Hepatic stellate cell (primary cell): ENCODE measurements at regions not wholly inside any gene's neighbourhood (a gene's known extent, or its start where the extent isn't known, plus 50 kb on each side); places are given as distances from the start of the nearest gene placed in this dataset.
"Not testable (repeated sequence)": the region's sequence is repeated elsewhere in the genome, so short reads cannot be mapped to it uniquely, and the experiment has no call there.

Source experiments
- DNase-seq: peaks from one replicate; pipeline ENCODE4 v3.0.0; 2011; ENCODE audit warnings: low spot score

DNA sequence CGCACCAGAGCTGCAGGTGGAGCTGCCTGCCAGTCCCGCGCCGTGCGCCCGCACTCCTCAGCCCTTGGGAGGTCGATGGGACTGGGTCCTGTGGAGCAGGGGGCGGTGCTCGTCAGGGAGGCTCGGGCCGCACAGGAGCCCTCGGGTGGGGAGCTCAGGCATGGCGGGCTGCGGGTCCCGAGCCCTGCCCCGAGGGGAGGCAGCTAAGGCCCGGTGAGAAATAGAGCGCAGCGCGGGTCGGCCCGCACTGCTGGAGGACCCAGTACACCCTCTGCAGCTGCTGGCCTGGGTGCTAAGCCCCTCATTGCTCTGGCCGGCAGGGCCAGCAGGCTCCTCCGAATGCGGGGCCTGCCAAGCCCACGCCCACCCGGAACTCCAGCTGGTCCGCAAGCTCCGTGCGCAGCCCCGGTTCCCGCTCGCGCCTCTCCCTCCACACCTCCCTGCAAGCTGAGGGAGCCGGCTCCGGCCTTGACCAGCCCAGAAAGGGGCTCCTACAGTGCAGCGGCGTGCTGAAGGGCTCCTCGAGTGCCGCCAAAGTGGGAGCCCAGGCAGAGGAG is 403.7 kb upstream of the KLHL1 start:
- not testable (repeated sequence) for DNase-seq

DNA sequence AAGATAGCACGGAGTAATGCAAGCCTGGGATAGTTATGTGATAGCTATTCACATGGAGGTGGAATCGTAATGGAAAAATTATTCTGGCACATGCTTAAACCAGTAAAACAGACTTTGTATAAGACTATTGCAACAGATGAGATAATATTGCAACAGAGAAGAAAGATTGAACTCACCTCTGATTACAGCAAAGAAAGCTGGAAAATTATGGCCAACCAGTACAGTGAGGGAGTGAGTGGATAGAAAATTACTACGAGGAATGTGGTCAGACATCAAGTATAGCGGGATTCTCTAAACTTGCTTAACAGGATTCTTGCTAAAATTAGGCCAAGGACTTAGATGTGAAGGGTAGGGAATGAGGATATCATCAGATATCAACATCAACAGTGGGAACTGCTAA is 397.6 kb upstream of the KLHL1 start:
- DNase-seq: no peak

DNA sequence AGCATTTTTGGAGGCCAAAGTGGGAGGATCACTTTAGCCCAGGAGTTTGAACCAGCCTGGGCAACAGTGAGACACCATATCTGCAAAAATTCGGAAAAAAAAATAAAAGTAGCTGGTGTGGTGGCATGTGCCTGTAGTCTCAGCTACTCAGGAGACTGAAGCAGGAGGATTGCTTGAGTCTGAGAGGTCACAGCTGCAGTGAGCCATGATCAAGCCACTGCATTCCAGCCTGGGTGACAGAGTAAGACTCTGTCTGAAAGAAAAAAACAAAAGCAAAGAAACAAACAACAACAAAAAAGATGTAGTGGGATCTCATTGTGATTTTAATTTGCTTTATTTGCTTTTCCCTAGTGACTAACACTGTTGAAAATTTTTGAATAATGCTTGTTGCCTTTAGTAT is 394.7 kb upstream of the KLHL1 start:
- no peak for DNase-seq

DNA sequence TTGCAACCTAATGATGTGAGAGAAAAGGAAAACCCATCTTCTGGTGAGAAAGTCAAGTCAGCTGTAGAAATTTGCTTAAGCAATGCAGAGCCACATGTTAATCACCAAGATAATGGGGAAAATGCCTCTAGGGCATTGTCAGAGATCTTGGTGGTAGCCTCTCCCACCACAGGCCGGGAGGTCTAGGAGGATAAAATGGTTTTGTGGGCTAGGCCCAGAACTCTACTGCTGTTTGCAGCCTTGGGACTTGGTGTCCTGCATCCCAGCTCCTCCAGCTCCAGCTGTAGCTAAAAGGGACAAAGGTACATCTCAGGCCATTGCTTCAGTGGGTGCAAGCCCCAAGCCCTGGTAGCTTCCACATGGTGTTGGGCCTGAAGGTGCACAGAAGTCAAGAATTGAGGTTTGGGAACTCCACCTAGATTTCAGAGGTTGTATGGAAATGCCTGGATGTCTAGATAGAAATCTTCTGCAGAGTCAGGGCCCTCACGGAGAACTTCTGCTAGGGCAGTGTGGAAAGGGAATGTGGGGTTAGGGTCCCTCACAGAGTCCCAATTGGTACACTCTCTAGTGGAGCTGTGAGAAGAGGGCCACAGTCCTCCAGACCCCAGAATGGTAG is 382.2 kb upstream of the KLHL1 start:
- no peak for DNase-seq

DNA sequence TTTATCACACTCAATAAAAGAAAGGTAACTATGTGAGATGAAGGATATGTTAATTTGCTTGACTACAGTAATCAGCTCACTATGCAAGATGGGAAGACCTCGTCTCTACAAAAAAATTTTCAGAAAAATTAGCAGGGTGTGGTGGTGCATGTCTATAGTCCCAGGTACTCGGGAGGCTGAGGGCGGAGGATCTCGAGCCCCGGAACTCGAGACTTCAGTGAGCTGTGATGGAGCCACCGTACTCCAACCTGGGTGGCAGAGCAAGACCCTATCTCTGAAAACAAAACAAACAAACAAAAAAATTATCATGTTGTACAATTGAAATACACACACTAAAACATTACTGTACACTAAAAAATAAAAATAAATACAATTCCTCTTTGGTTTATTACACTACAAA is 376.7 kb upstream of the KLHL1 start:
- DNase-seq: no peak

DNA sequence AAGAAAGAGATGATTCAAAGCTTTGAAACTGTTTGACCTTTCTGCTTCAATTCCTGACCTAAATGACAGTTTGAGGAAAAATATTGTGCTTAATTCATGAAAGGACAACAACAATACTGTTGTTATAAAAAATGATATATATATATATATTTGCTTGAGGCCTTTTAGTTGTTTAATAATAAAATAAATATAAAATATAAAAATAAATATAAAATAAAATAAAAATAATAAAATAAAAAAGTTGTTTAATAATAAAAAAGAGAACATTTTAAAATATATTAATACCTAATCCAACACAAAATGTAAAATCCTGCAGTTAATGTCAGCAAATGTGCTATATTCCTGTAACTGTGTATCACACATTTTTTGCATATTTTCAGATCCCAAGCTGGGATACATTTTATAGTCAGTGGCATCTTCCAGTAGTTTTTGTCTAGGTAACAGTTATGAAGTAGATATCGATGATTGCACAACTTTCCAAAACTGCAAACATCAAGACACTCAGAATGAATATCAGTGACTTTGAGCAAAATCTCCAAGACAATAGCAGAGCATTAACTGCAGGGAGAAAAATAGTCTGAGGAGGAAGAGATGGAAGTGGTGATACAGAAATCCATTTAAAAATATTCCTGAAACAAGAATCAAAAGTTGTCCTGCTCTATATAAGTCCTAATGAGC is 375.5 kb upstream of the KLHL1 start:
- DNase-seq: no peak

DNA sequence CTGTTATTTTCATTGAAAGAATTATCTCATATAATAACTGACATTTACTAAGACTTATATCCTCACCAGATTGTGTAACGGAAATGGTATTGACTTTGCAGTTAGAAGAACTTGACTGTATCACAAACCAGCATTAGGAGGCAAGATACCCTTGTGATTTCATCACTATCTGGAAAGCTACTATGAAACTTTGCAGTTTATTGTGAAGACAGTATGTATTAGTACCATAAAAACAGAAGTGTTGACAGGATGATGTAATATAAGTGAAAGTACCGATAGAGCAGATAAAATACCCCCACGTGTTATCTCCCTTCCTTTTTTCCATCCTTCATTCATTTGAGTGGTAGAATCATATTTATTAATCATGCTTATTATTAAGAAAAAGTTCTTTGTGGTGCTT is 365.7 kb upstream of the KLHL1 start:
- no peak for DNase-seq

DNA sequence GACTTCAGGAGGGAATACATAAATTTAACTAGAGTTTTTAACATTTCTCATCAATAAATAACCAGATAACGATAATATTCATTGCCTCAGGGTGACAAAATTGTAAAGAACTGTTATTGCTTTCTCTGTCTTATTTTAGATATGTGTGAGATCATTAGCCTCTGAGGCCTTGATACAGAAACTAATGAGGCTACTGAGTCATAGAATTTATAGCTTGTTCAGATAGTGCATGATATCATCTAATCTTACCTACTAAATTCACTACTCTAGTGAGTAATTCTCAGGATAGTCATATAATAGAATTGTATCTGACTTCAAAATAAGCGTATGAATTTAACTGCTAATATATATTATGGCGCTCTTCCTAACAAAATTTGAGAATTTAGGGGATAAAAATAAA is 360.8 kb upstream of the KLHL1 start:
- no peak for DNase-seq

DNA sequence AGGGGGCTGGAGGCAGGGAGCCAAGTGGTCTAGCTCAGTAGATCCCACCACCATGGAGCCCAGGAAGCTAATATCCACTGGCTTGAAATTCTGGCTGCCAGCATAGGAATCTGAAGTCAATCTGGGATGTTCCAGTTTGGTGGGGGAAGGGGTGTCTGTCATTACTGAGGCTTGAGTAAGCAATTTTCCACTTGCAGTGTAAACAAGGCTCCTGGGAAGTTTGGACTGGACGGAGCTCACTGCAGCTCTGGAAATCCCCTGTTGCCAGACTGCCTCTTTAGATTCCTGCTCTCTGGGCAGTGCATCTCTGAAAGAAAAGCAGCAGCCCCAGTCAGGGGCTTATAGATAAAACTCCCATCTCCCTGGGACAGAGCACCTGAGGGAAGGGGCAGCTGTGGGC is 349.2 kb upstream of the KLHL1 start:
- no peak for DNase-seq

DNA sequence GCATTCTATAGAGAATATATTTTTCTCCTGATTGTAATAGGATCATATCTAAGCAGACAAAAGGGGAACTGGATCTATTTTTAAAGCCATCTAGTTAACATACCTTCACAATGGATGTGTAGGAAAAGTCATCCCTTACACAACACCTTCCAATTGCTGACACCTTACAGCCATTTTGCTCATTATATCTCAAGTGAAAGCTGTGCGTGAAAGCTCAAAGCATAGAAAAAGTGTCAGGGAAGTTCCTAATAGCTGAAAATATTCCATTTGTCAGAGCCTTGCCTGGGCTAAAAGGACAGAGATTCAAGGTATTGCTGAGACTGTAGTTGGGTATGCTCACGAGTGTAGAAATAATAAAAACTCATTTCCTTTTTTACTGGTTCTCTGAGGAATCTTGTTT is 340.6 kb upstream of the KLHL1 start:
- DNase-seq: no peak

DNA sequence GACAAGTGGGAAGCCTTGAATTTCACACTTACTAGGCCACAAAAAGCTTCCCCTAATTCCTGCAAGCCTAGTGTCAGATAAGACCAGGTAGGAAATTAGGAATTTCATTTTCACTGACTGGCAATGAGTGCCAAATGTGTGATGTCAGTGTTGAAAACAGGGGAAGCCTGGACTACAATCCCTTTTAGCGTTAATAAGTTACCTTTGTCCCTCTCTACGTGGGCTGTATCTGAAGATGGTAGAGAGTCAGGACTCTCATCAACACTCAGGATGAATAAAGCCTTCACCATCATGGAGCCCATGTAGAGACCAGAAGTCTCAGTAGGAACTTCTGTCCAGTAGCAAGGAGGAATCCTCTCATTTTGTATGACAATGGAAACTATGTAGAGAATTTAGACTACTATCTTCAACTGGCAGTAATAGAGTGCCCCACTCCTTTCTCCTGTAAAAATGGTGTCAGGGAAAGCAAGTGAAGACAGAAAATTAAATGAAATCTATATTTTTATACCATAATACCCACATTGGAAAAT is 324.1 kb upstream of the KLHL1 start:
- DNase-seq: no peak

DNA sequence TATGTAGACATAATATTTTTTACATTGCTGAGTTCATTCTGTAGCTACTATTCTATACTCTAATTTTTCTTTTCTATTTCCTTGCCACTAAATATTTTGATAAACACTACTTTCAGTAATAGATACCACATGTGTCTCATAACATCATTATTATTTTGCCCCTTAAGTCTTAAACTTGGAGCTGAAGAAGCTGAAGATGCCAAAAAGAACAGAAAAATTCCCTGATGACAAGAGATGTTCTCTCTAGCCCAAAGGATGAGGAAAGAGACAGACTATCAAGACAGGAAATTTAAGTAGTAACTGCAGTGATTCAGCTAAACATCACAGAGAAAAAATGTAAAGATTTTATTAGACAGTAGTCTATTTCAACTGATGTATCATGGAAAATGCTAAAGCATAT is 322.0 kb upstream of the KLHL1 start:
- DNase-seq: no peak

DNA sequence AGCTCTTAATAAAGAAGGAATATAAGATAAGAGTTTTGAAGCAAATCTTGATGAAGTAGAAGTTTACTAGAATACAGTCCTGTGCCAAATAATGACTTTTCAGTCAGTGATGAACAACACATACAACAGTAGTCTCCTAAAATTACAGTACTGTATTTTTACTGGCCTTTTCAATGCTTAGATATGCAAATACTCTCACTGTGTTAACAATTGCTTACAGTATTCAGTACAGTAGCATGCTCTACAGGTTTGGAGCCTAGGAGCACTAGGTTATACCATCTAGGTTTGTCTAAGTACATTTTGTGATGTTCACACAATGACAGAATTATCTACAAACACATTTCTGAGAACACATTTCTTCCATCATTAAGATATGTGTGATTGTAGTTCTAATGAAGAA is 316.7 kb upstream of the KLHL1 start:
- no peak for DNase-seq

DNA sequence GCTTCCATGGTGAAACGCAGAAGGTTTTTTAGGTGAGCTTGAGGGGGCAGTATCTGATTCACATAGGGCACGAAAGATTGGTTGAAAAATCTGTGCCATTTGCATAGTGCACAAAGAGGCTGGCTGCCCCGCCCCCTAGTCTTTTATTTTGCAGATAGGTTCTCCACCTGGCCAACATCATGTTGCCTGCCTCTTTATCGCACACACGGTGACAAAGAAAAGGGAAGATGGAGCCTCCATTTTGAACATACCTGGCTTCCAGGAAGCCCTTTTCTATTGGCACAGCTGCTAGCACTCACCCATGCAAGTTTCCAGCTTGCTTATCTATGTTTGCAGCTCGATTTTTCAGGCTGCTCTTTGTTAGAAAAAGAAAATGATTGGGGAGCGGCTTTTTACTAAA is 316.2 kb upstream of the KLHL1 start:
- DNase-seq: no peak

DNA sequence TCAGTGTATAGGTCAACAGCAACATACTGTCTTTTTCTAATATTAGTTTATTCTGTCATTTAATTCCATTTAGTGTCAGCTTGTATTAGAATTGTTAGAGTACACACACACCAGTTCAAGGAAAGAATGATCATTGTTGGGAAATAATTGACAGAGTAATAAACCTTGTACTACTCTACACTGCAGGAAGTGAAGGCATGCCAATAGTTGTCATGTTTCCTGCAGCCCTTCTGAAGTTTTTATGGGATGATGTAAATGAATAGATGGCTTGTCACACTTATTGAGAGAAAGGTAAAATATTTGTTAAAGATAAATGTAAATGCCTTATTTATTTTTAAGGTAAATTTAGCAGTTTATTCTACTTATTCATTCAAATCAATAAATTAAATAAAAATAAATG is 306.9 kb upstream of the KLHL1 start:
- no peak for DNase-seq

DNA sequence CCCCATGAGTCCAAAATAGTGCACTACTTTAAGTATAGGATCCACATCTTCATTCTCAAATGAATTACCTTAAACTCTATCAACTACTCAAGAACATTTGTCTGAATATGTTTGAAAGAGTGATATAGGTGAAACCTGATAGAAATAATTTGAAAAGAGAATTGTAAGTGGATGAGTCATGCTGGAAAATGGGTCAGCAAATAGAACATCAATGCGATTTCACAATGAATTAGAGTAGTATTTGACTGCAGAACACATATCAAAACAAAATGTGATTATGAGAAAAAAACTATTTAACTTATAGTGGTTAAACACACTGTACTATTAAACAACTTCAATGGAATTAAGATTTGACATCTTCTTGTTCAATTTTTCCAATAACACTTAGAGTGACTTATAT is 300.6 kb upstream of the KLHL1 start:
- DNase-seq: no peak

DNA sequence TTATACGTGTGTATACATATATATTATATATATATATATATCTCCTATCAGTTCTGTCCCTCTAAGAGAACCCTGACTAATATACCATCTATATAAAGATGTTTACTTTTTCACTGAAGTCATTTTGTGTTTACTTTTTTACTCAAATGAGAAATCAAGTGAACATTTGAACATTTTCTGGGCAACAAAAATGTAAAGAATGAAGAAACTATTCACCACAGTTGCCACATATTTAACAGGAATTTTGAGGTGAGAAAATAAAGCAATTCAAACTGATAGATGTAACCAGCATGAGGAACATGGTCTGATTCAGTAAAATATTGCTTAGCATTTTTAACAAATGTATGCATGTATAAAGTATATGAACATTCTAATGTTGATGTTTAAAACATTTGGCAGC is 299.2 kb upstream of the KLHL1 start:
- DNase-seq: no peak

DNA sequence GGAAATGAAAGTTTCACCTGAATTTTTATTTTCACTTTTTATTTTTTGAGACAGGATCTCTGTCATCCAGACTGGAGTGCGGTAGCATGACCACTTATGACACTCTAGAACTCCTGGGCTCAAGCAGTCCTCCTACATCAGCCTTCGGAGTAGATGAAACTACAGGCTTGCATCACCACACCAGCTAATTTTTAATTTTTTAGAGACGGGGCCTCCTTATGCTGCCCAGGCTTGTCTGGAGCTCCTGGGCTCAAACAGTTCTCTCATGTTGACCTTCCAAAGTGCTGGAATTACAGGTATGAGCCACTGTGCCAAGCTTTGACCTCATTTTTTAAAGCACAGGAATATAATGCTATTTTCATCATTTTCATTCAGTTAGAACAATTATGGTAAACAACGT is 297.0 kb upstream of the KLHL1 start:
- DNase-seq: no peak

DNA sequence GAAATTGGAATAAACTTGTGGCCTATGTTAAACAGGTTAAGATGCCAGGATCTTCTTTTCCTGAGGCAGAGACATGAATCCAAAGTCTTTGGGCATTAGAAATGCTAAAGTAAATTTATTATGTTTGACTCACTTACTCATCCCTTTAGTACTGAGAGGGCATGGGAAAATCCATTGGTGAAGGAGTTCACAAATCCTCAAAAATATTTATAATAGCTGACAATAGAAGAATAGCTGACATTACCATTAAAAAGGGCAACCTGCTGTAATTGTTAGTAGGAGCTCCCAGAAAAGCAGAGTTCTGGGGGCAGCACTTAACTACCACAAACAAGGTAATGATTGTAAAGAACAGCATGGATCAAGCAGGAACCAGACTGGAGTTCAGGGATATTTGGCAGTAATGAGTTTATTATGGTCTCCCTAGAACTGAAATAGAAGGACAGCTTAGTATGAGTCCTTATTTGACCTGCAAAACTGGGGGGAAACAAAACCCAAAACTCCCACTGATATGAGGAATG is 285.8 kb upstream of the KLHL1 start:
- DNase-seq: no peak

DNA sequence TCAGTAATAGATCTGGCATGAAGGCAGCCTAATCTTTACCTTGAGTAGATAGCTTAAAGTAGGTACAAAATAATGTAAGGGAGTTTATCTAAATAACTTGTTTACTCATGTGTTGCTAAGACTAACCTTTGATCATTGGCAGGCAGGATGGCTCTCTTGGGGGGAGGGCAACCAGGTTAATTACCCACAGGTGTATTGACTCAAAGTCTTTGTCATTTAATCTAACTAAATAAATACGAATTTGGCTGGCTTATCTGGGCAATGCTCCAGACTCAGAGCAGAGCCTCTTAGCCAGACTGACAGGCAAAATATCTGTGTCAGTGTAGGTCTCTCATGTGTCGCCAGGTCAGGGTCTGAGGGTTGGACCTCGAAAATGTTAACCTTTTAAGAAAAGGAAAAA is 283.4 kb upstream of the KLHL1 start:
- DNase-seq: no peak

DNA sequence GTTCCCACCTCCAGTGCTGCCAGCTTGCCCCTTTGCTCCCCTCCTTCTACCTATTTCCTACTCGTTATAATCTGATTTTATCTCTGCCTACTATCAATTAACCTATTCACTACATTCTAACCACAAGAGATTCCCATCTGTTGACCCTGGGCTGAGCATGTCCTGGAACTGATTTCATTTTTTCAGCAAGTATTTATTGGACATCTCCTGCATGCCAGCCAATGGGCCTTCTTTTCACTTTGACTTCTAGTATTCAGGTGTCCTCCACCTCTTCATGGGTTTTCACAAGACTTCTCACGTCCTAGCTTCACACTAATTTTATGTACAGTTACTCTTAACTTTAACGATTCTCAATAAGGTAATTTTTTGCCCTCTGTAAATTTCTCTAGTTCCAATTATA is 282.7 kb upstream of the KLHL1 start:
- no peak for DNase-seq

DNA sequence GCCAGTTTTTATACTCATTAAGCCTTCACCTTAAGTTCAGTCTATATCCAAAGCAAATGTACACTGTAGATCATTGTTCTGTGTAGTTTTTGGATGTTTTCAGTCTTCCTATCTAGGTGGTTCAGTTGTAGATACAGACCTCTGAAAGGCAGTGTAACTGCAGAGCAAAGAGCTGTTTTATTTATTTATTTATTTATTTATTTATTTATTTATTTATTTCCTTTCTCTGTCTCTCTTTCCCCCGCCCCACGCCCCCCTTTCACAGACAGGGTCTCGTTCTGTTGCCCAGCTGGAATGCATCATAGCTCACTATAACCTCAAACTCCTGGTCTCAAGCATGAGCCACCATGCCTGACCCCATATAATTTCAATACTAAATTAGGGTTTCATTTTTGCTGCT is 281.8 kb upstream of the KLHL1 start:
- DNase-seq: no peak

DNA sequence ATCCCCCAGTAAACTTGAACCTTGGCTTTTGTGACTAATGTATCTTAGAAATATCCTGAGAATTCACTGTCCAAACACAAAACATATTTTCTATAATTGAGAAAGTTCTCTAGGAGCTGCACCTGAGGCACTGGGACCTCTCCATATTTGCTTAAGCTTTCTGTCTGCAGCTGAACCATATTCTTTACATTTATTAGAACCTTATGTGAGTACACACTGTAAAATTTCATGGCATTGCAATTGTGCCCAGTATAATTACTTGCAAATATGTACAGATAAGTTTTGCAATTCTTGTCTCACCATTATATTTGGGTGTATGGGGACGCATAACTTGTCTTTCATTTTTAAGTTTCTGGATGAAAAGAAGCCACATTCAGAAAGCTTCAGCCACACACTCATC is 280.7 kb upstream of the KLHL1 start:
- no peak for DNase-seq

DNA sequence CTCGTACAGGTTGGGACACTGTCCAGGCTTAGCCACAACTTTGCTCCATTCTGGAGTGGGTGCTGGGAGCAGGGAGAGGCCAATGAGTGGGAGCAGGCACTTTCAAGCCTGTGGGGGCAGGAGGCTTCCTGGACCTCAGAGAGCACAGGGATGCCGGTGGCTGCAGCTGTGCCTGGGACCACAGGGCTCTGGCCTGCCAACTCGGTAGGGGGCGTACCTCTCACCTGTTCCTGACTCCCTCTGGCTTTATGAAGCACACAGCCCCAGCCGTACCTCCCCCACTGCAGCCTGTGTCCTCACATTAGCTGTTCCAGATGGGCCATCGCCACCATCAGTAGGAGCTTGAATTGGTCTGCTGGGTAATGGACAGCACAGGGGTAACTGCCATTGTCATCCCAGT is 278.7 kb upstream of the KLHL1 start:
- no peak for DNase-seq
